Breast epithelium (tissue), 4 donors: ENCODE measurements at regions not wholly inside any gene's neighbourhood (a gene's known extent, or its start where the extent isn't known, plus 50 kb on each side); places are given as distances from the start of the nearest gene placed in this dataset.

Experiments used
- DNase-seq, 2 donors: peaks; one replicate each; pipeline ENCODE4 v3.0.0-alpha.2; 2019; ENCODE audit warnings: low spot score in 2 of 2
- H3K27ac ChIP-seq, 2 donors: fragments of 200-600 bp; sonication (generic) in 1 of 2; one replicate each; pipeline ENCODE4 v1.5.1; 2016 to 2019; ENCODE audit warnings: mild to moderate bottlenecking in 1 of 2
- H3K27me3 ChIP-seq, 2 donors: fragments of 200-600 bp; sonication (generic) in 1 of 2; one replicate each; pipeline versions ENCODE4 v1.5.1 to v1.6.0; 2017 to 2019; ENCODE audit warnings: control low read depth in 1 of 2, mild to moderate bottlenecking in 1 of 2
- H3K36me3 ChIP-seq: fragments of 200-600 bp; one replicate; pipeline ENCODE4 v1.5.1; 2019
- H3K4me1 ChIP-seq, 2 donors: fragments of 200-600 bp; sonication (generic); one replicate each; pipeline ENCODE4 v1.5.1; 2016 to 2019; ENCODE audit warnings: control low read depth in 1 of 2
- H3K4me3 ChIP-seq, 3 donors: fragments of 200-600 bp; sonication (generic); 1 replicate in 2 of 3; 2 replicates in 1 of 3; pipeline ENCODE4 v1.5.1; 2016 to 2019; ENCODE audit warnings: mild to moderate bottlenecking in 3 of 3, moderate library complexity in 2 of 3
- H3K9me3 ChIP-seq, 2 donors: fragments of 200-600 bp; sonication (generic) in 1 of 2; one replicate each; pipeline ENCODE4 v1.5.1; 2016 to 2019; ENCODE audit warnings: control low read depth in 1 of 2
- POLR2A ChIP-seq: fragments of 450-650 bp; IDR thresholded peaks from one replicate; pipeline ENCODE4 v1.6.1; 2016; ENCODE audit warnings: antibody characterized with exemption, mild to moderate bottlenecking, moderate library complexity
- POLR2AphosphoS5 ChIP-seq, 3 donors: sonication (generic); formaldehyde crosslinking; IDR thresholded peaks; one replicate each; pipeline ENCODE4 v1.6.1; 2017; ENCODE audit warnings: antibody characterized with exemption in 3 of 3
- intact Hi-C: fragments of 100-400 bp; cut with DNase I; formaldehyde crosslinking; loops from one replicate; pipeline ENCODE4 v1.15.1; 2023; ENCODE audit warnings: low total_unique reads
- TF ChIP-seq, protein P1 (sequence below), 3 donors: fragments of 450-650 bp; IDR thresholded peaks; one replicate each; pipeline ENCODE4 v1.5.1; 2016 to 2017; ENCODE audit warnings: antibody characterized with exemption in 3 of 3, mild to moderate bottlenecking in 3 of 3, moderate library complexity in 3 of 3

- H3K9me3 ChIP-seq = no peaks in the 10 kb centered on the region
- H3K36me3 ChIP-seq = no peaks in the 10 kb centered on the region
- no peak overlapping the region for H3K27ac ChIP-seq
- H3K4me1 ChIP-seq = no peaks in the 10 kb centered on the region
- TF ChIP-seq POLR2A (no peak), POLR2AphosphoS5 (IDR thresholded peaks at IDR 0.05) (no peak)
- TF ChIP-seq, protein P1, sequence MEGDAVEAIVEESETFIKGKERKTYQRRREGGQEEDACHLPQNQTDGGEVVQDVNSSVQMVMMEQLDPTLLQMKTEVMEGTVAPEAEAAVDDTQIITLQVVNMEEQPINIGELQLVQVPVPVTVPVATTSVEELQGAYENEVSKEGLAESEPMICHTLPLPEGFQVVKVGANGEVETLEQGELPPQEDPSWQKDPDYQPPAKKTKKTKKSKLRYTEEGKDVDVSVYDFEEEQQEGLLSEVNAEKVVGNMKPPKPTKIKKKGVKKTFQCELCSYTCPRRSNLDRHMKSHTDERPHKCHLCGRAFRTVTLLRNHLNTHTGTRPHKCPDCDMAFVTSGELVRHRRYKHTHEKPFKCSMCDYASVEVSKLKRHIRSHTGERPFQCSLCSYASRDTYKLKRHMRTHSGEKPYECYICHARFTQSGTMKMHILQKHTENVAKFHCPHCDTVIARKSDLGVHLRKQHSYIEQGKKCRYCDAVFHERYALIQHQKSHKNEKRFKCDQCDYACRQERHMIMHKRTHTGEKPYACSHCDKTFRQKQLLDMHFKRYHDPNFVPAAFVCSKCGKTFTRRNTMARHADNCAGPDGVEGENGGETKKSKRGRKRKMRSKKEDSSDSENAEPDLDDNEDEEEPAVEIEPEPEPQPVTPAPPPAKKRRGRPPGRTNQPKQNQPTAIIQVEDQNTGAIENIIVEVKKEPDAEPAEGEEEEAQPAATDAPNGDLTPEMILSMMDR (IDR thresholded peaks at IDR 0.05) = no peak
- DNase-seq = no peak
- intact Hi-C loops = no loop called here
- no peaks in the 10 kb centered on the region for H3K27me3 ChIP-seq
- H3K4me3 ChIP-seq = no peak overlapping the region
Measured at GRCh38 chr17:62862251-62862650, 54.1 kb upstream of the MARCHF10 start.

GRCh38 chr17:62860962-62861873 is 53.1 kb upstream of the MARCHF10 start:
- no peak for DNase-seq
- no peaks in the 10 kb centered on the region for H3K36me3 ChIP-seq
- no peaks in the 10 kb centered on the region for H3K9me3 ChIP-seq
- no peak overlapping the region for H3K27ac ChIP-seq
- TF ChIP-seq, protein P1 (IDR thresholded peaks at IDR 0.05) = no peak
- no peak for TF ChIP-seq POLR2A
- no peaks in the 10 kb centered on the region for H3K27me3 ChIP-seq
- intact Hi-C loops = no loop called here
- H3K4me1 ChIP-seq = no peaks in the 10 kb centered on the region
- no peak overlapping the region for H3K4me3 ChIP-seq

DNA sequence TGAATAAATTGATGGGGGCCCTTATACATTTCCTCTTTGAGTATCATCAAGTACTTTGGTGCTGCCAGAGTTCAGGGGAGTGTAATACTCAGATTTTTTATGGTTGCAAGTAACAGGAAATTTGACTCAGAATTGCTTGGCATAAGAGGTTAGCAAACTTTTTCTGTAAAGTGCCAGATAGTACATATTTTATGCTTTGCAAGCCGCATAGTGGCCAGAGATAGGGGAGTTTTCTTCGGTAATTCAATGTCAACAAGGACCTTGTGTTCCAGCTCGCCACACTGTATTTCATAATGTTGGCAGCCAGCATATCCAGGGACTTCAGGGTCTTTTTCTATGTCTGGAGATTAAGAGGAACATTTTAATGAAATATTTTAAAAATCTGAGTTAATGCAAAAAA is 51.0 kb upstream of the MARCHF10 start:
- Histone ChIP-seq H3K36me3 (no peaks in the 10 kb centered on the region), H3K27me3 (no peaks in the 10 kb centered on the region), H3K4me1 (no peaks in the 10 kb centered on the region), H3K4me3 (no peak overlapping the region), H3K27ac (no peak overlapping the region), H3K9me3 (no peaks in the 10 kb centered on the region)
- intact Hi-C loops = no loop called here
- TF ChIP-seq POLR2A = no peak
- TF ChIP-seq, protein P1 (IDR thresholded peaks at IDR 0.05) = no peak
- no peak for TF ChIP-seq POLR2AphosphoS5 (IDR thresholded peaks at IDR 0.05)
- no peak for DNase-seq
